SJCRH30 (cell line): ENCODE measurements at regions not wholly inside any gene's neighbourhood (a gene's known extent, or its start where the extent isn't known, plus 50 kb on each side); places are given as distances from the start of the nearest gene placed in this dataset.
"Not testable (repeated sequence)": the region's sequence is repeated elsewhere in the genome, so short reads cannot be mapped to it uniquely, and the experiment has no call there.

ENCODE experiments used
- DNase-seq, 2 experiments: peaks; one replicate each; pipeline ENCODE4 v3.0.0-alpha.2; 2015 to 2020
- H3K27ac ChIP-seq: fragments of 250-450 bp; sonication (Bioruptor Pico); 2 replicates; pipeline ENCODE4 v1.5.1; 2020; ENCODE audit warnings: mild to moderate bottlenecking, moderate library complexity
- H3K27me3 ChIP-seq: fragments of 250-450 bp; sonication (Bioruptor Pico); 2 replicates; pipeline ENCODE4 v1.5.1; 2020; ENCODE audit warnings: mild to moderate bottlenecking, moderate library complexity
- H3K36me3 ChIP-seq: fragments of 250-450 bp; sonication (Bioruptor Pico); 2 replicates; pipeline ENCODE4 v1.5.1; 2020; ENCODE audit warnings: mild to moderate bottlenecking, moderate library complexity
- H3K4me1 ChIP-seq: fragments of 250-450 bp; sonication (Bioruptor Pico); 2 replicates; pipeline ENCODE4 v1.5.1; 2020; ENCODE audit warnings: mild to moderate bottlenecking, moderate library complexity
- H3K4me3 ChIP-seq: fragments of 250-450 bp; sonication (Bioruptor Pico); 2 replicates; pipeline ENCODE4 v1.5.1; 2020; ENCODE audit warnings: mild to moderate bottlenecking, moderate library complexity
- H3K9me3 ChIP-seq: fragments of 250-450 bp; sonication (Bioruptor Pico); replicated peaks from 2 replicates; pipeline ENCODE4 v1.5.1; 2020; ENCODE audit warnings: mild to moderate bottlenecking, moderate library complexity

DNA sequence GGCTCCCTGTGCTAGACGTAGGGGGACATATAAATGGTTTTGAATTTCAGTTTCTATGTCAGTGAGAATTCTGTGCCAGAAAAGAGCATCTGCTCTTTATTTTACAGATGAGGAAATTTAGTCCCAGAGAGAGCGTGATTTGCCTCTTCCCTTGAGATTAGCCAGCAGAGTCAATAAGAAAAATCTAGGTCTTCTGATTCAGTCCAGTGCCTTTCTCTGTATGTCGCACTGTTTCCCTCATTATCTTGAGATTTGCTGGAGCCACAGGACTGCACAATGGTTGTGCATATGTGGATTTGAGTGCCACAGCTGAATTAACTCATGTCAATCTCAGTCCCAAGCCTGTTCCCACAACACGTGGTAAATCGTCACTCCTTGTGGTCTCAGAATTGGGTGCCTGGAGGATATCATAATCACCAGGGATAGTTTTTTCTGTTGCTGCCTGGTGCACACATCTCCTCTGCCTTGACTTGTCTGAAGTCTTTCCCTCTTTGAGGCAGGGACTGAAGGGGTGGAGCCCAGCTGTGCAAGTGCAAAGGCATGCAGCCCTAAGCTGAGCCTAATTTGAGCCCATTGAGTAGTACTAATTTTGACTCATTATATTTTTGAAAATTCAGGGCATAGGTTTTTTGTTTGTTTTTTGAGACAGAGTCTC, 276.7 kb downstream of the SOX4 start:
- Histone ChIP-seq H3K36me3 (no peaks in the 10 kb centered on the region), H3K27me3 (no peaks in the 10 kb centered on the region), H3K27ac (no peak overlapping the region), H3K4me1 (no peaks in the 10 kb centered on the region), H3K9me3 (no peaks in the 10 kb centered on the region), H3K4me3 (no peak overlapping the region)
- no peak for DNase-seq

- Histone ChIP-seq H3K4me1 (no peaks in the 10 kb centered on the region), H3K36me3 (no peaks in the 10 kb centered on the region), H3K4me3 (no peak overlapping the region), H3K9me3 (no peaks in the 10 kb centered on the region), H3K27me3 (no peaks in the 10 kb centered on the region), H3K27ac (no peak overlapping the region)
- DNase-seq = no peak
Observed at GRCh38 chr6:21871831-21872230, 278.3 kb downstream of the SOX4 start.

GRCh38 chr6:21872749-21873148, 279.2 kb downstream of the SOX4 start:
- Histone ChIP-seq H3K27ac (no peak overlapping the region), H3K4me1 (no peaks in the 10 kb centered on the region), H3K27me3 (no peaks in the 10 kb centered on the region), H3K36me3 (no peaks in the 10 kb centered on the region), H3K9me3 (no peaks in the 10 kb centered on the region), H3K4me3 (no peak overlapping the region)
- no peak for DNase-seq

GRCh38 chr6:21873562-21873961, 280.0 kb downstream of the SOX4 start:
- H3K9me3 ChIP-seq = no peaks in the 10 kb centered on the region
- DNase-seq = no peak
- H3K27ac ChIP-seq = no peak overlapping the region
- no peak overlapping the region for H3K4me3 ChIP-seq
- H3K4me1 ChIP-seq = no peaks in the 10 kb centered on the region
- H3K27me3 ChIP-seq = no peaks in the 10 kb centered on the region
- no peaks in the 10 kb centered on the region for H3K36me3 ChIP-seq

- H3K36me3 ChIP-seq = no peaks in the 10 kb centered on the region
- no peak overlapping the region for H3K4me3 ChIP-seq
- H3K27ac ChIP-seq = no peak overlapping the region
- H3K9me3 ChIP-seq = no peaks in the 10 kb centered on the region
- no peaks in the 10 kb centered on the region for H3K4me1 ChIP-seq
- no peak for DNase-seq
- H3K27me3 ChIP-seq = no peaks in the 10 kb centered on the region
Observed at GRCh38 chr6:21874372-21874771, 280.8 kb downstream of the SOX4 start.

DNA sequence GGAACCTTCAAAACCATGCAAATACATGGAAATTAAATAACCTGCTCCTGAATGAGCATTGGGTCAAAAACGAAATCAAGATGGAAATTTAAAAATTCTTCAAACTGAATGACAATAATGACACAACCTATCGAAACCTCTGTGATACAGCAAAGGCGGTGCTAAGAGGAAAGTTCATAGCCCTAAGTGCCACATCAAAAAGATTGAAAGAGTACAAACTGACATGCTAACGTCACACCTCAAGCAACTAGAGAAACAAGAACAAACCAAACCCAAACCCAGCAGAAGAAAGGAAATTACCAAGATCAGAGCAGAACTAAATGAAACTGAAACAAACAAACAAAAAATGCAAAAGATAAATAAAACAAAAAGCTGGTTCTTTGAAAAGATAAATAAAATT, 283.5 kb downstream of the SOX4 start:
- not testable (repeated sequence) for H3K4me3 ChIP-seq, H3K27ac ChIP-seq, H3K27me3 ChIP-seq, H3K36me3 ChIP-seq, H3K9me3 ChIP-seq, DNase-seq, H3K4me1 ChIP-seq

DNA sequence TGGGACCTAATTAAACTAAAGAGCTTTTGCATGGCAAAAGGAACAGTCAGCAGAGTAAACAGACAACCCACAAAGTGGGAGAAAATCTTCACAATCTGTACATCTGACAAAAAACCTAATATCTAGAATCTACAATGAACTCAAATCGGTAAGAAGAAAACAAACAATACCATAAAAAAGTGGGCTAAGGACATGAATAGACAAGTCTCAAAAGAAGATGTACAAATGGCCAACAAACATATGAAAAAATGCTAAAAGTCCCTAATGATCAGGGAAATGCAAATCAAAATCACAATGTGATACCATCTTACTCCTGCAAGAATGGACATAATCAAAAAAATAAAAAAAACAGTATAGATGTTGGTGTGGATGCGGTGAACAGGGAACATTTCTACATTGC, 286.7 kb downstream of the SOX4 start:
- not testable (repeated sequence) for H3K4me3 ChIP-seq, H3K9me3 ChIP-seq, H3K27ac ChIP-seq, DNase-seq, H3K27me3 ChIP-seq, H3K4me1 ChIP-seq, H3K36me3 ChIP-seq

DNA sequence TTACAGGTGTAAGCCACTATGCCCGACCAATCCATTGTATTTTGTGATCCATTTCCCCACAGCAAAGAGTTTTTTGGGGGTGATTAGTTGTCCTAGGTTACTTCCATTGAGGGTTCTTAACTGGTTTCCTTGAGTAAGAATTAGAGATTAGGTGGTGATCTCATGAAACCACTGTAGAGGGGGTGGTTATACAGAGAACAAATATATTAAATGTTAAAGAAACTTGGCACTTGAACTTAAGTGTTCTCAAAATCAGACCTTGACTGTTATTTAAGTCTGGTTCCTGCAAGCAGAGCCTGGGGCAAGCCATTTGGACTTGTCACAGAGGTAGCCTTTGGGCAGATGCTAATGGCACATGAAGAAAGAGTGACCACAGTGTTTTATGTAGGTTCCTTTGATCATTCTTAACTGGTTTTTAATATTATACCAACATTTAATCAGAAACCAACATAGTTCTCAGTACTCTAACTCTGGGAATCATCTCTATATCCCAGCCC, 288.5 kb downstream of the SOX4 start:
- H3K27ac ChIP-seq = no peak overlapping the region
- no peak overlapping the region for H3K4me3 ChIP-seq
- peaks cover 10% of the 10 kb centered on the region for H3K4me1 ChIP-seq
- no peak for DNase-seq
- no peaks in the 10 kb centered on the region for H3K36me3 ChIP-seq
- H3K27me3 ChIP-seq = no peaks in the 10 kb centered on the region
- no peaks in the 10 kb centered on the region for H3K9me3 ChIP-seq

DNA sequence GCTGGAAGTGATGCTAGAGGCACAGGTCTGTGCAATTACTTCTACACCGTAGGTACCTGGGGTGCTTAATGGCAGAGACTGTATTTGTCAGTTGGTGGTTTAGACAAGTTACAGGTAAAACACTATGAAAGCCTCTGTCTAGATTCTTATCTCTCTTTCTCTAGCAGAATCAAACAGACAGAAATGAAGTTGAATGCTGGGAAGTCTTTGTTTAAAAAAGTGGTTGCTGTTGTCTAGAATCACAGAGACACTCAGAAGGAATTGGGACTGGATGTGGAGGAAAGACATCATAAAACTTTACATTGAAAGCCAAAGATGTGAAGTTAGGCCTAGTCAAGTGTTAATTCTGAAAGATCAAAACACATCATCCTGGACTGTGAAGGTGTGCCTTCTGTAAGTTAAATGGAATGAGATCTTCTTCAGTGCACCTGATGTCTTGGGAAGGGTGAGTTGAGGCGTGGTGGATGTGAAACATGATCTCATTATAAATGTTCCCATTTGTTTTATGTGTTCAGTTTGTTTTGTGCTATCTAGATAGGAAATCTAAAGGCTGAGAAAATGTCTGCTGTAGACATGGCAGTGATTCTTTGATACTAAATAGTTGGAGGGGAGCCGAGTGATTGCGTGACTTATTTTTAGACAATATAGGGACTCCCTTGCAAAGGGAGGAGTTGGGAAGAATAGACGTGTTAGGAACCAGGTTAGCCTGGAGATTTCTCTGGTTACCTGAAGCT, 290.2 kb downstream of the SOX4 start:
- no peak overlapping the region for H3K27ac ChIP-seq
- peaks cover 16% of the 10 kb centered on the region for H3K4me1 ChIP-seq
- no peaks in the 10 kb centered on the region for H3K27me3 ChIP-seq
- H3K4me3 ChIP-seq = no peak overlapping the region
- no peaks in the 10 kb centered on the region for H3K9me3 ChIP-seq
- H3K36me3 ChIP-seq = no peaks in the 10 kb centered on the region
- no peak for DNase-seq

GRCh38 chr6:21885111-21885510, 291.6 kb downstream of the SOX4 start:
- no peak for DNase-seq
- Histone ChIP-seq H3K27ac (peak overlapping the region; percentile 76), H3K9me3 (no peaks in the 10 kb centered on the region), H3K36me3 (no peaks in the 10 kb centered on the region), H3K4me3 (peak overlapping the region; percentile 47), H3K27me3 (no peaks in the 10 kb centered on the region), H3K4me1 (peaks cover 16% of the 10 kb centered on the region)

DNA sequence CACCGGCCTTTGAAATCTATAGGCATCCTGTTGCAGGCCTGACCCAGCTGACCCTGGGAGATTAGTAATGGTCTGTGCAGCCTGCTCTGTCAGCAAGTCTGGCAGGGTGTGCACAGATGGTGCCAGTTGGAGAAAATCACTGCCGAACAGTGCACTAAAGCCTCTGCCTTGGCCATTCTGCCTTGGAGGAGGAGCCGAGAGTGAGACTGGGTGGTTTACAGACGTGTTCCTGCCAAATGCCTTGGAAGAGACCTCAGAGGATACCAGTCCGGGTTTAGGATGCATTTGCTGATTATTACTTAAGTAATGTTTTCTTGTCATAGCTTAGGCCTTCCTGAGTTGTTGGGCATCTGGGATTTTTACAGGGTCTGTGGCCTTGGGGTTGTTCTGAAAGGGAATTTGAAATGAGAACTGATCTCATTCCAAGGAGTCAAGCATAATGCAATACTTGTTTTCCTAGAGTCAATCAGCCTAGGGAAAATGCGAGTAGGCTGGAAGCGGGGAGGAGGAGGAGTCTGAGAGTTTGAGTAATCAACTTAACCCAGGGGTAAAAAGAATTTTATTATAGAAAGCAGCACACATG, 292.1 kb downstream of the SOX4 start:
- H3K27ac ChIP-seq = peak overlapping the region; percentile 76
- no peaks in the 10 kb centered on the region for H3K27me3 ChIP-seq
- H3K4me3 ChIP-seq = peak overlapping the region; percentile 47
- peak; percentile 86 to 88 for DNase-seq
- H3K36me3 ChIP-seq = no peaks in the 10 kb centered on the region
- peaks cover 16% of the 10 kb centered on the region for H3K4me1 ChIP-seq
- no peaks in the 10 kb centered on the region for H3K9me3 ChIP-seq

DNA sequence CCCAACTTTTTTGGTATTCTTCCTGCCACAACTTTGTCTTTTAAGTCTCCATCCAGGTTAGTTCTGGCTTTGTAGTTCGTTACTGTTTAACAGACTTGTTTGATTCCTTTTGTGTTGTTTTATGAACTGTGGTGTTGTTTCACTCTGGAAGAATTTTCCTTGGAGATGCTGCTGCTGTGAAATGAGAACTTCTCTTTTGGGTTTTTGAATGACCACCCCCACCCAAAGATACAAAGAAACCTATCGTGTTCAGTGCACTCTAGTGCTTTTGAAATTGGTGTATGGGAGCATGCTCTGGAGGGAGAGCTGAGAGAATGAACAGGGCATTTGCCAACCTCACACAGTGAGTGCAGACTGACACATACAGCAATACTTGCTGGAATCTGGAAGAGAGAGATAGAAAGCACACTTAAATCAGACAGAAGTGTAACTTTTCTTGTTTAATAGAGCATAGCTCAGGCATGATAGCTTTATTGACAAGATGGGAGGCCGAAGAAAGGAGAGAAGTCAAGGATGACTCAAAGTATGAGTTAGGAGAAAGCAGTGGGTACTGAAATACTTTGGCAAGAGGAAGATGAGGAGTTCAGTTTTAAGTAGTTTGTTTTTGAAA, 293.1 kb downstream of the SOX4 start:
- H3K27ac ChIP-seq = peak overlapping the region; percentile 76
- peak overlapping the region; percentile 47 for H3K4me3 ChIP-seq
- H3K27me3 ChIP-seq = no peaks in the 10 kb centered on the region
- H3K4me1 ChIP-seq = peaks cover 16% of the 10 kb centered on the region
- no peaks in the 10 kb centered on the region for H3K36me3 ChIP-seq
- peak in 1 of 2 experiments; percentile 38 for DNase-seq
- H3K9me3 ChIP-seq = no peaks in the 10 kb centered on the region

DNA sequence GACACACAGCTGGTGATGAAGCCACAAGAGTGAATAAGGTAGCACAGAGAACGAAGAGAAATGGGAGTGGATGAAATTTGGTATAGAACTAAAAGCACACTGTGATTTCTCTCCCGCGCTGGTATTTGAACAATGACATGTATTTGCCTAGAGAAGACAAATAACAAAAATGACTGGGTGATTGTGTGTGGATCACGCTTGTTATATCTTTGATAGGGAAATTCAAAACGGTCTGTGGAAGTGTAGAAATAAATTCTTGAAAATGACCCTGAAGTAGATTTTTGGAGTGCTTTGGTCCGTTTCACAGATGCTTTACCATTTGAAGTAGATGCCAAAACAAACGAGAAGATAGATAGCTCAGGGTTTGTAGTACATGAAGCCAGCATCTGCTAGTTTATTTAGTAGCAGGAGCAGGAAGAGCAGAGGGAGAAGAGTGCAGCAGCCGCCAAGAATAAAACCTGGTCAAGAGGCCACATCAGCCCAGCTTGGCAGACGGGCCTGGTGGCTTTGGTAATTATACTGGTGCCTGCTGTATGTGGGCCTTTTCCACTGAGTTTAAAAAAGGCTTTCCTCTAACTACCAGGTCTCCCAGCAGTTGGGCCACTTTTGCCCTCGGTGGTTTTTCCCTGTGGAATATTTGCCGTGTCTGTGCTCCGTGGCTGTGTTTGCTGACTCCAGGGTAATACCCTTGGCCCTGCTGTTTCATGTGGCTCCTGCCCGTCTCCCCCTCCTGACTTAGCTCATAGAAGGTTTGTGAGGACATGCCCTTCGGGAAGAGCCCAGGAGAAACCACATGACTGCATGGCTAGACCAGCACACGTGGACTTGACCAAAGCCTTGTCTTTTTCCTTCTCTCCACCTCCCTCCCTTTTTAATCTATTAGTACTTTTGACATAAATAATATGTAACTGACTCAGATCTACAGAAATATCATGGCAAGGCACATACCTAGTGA, 294.0 kb downstream of the SOX4 start:
- no peaks in the 10 kb centered on the region for H3K36me3 ChIP-seq
- peak overlapping the region; percentile 47 for H3K4me3 ChIP-seq
- no peaks in the 10 kb centered on the region for H3K27me3 ChIP-seq
- peak; percentile 9 to 21 for DNase-seq
- H3K27ac ChIP-seq = peak overlapping the region; percentile 76
- H3K9me3 ChIP-seq = no peaks in the 10 kb centered on the region
- peaks cover 16% of the 10 kb centered on the region for H3K4me1 ChIP-seq

DNA sequence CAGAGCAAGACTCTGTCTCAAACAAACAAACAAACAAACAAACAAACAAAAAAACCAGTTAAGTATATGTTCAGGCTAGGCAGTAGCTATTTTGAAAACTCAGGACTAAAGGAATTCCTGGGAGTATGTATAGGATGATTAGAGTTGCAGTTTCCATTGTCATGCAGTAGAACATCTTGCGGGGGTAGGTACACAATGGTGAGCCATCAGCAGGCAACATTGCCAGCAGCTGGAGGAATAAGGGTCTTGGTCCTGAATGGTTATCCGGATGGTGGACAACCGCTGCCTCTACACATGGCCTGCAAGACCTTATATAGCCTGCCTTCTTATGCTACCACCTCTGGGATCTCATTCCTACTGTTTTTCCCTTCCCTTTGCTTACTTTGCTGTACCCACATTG, 297.5 kb downstream of the SOX4 start:
- Histone ChIP-seq H3K27me3 (no peaks in the 10 kb centered on the region), H3K4me1 (peaks cover 11% of the 10 kb centered on the region), H3K4me3 (no peak overlapping the region), H3K36me3 (no peaks in the 10 kb centered on the region), H3K27ac (no peak overlapping the region), H3K9me3 (no peaks in the 10 kb centered on the region)
- DNase-seq = no peak
